Left kidney (tissue), 1 donor: ENCODE measurements at regions not wholly inside any gene's neighbourhood (a gene's known extent, or its start where the extent isn't known, plus 50 kb on each side); places are given as distances from the start of the nearest gene placed in this dataset.
"Not testable (repeated sequence)": the region's sequence is repeated elsewhere in the genome, so short reads cannot be mapped to it uniquely, and the experiment has no call there.

Experiments used
- DNase-seq: peaks from one replicate; pipeline ENCODE4 v3.0.0-alpha.2; 2013

- DNase-seq = no peak
These were observed 393.6 kb downstream of the KCNA4 start for GRCh38 chr11:29623144-29623722.

DNA sequence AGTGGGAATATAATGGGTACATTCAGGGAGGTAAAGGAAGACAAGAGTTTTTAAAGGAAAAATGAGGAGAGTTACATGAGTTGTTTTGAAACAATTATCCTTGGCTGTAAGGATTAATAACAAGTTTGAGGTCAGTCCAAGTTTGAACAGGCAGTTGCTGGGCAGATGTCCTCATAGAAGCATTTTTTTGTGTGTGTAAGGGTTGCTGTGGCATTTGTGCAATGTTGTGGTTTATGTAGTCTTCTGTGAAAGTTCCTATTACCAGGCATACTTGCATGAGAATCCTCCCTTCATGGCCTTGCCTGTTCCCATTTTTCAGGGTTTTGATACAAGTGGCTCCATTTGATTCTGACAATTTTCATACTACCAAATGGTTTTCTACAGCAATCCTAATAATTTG lies 400.2 kb downstream of the KCNA4 start:
- no peak for DNase-seq

DNA sequence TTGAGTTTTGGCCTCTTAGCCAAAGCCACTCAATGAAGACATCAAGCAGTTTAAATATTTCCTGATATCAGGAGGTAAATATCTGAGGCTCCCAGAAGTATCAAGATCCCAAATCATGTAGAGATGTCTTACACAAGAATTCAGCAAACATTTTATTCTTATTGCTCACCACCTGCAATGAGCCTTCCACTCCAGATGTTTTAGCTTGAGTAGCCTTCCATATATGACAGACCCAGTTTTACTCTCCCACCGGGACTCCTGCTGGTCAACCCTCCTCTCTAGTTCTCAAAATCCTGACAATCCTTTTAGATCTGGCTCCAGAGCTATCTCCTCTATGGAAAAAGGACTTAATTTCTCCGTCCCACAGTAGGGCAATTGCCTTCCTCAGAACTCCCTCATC lies 404.4 kb downstream of the KCNA4 start:
- no peak for DNase-seq

GRCh38 chr11:29606330-29607031 lies 410.3 kb downstream of the KCNA4 start:
- no peak for DNase-seq

GRCh38 chr11:29600151-29600575 lies 416.7 kb downstream of the KCNA4 start:
- not testable (repeated sequence) for DNase-seq

DNA sequence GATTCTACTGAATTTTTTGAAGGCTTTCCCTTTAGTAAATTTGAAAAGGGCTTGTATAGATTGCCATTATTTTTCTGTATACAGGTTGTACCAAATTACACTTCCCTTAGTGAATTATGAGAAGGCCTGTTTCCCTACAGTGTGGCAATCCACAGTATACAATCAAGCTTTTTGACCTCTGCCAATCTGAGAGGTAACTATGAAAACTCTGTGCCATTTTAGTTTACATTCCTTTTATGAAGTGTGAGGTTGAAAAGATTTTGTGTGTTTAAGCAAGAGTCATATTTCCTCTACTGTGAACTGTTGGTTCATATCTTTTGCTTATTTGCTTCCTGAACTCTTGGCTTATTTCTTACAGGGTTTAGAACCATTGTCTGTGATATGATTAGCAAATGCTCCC lies 432.5 kb downstream of the KCNA4 start:
- DNase-seq = no peak

GRCh38 chr11:29578806-29579205 lies 438.0 kb downstream of the KCNA4 start:
- DNase-seq = no peak

DNA sequence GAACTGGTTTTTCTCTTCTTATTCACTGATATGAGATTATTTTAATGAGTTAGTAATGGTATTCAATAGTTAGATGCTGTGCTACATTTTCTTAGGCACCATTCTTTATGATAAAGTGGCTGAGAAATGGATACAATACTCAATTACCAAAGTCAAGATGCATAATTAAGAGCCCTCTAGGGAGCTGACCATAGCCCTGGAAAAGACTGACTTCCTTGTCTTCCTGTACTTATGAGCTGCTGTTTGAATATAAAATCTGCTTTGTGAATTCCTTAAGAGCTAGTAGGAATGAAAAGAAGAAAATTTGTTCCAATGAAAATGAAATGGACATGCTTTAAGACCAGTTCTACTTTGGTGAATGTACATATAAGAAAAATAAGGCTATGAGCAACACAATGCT lies 452.3 kb downstream of the KCNA4 start:
- no peak for DNase-seq

GRCh38 chr11:29562183-29562582 lies 454.6 kb downstream of the KCNA4 start:
- no peak for DNase-seq

DNA sequence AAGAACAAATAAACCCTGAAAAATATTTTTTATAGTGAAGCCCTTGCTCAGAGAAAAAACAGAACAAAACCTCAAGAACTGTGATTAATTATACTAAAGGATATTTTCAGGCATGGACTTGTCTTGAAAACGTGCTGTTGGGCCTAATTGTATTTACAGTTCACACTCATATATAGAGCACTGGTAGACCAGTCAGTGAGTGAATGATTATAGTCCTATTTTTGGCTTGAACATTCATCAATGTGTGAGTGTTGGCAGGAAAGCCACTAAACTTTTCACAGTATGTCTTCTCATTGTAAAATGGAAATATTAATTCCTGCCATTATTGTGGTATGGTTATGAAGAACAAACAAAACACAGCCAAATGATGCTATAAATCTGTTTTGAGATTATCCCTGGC lies 462.8 kb downstream of the KCNA4 start:
- DNase-seq = no peak

DNA sequence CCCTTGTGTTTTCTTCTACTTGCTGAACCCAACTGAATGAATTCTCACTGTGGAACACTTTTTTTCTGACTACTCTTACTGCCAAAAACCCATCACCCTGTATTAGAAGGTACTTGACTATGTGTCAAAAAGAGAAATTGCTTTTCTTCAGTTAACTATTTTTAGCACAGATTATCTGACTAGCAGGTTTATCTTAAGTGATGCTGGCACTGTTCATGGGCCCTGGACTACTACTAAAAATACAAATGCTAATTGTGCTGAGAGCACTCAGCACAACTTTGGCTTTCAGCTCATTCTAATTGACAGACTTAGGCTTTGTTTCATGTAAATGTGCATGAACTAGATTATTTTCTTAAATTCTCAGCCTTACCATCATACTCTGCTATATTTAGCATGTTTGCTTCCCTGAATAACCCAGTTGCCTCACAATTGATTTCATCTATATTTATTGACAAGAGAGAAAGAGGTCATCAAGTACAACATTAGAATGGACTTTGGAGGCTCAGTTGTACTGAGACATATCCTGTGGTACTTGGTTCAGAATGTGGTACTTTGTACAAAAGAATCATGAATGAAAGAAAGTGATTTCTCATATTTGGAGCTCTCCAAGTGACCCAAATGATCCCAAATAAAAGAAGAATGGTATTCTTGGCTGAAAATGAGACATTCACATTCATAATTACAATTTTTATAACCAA lies 478.3 kb downstream of the KCNA4 start:
- no peak for DNase-seq

DNA sequence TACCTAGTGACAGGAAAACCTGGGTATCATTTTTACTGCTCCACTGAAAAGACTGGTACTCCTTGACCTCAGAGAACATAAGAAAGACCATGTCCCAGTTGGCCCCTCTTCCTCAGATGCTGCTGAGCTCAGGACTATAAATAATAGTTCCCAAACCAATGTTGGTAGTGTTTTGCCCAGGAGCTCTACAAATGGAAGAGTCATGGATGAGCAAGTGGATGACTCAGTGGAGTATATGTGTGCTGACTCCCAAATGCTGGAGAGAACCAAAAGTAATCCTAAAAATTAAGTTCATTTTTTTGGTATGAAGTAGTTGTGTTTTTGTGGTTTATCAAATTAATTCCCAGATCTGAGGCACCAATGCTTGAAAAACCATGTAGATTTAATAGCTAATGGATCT lies 482.0 kb downstream of the KCNA4 start:
- no peak for DNase-seq

GRCh38 chr11:29530961-29531360 lies 485.9 kb downstream of the KCNA4 start:
- DNase-seq = no peak

- DNase-seq = no peak
These were observed 489.4 kb downstream of the KCNA4 start for GRCh38 chr11:29527391-29527936.

GRCh38 chr11:29518389-29519174 lies 498.2 kb downstream of the KCNA4 start:
- no peak for DNase-seq

DNA sequence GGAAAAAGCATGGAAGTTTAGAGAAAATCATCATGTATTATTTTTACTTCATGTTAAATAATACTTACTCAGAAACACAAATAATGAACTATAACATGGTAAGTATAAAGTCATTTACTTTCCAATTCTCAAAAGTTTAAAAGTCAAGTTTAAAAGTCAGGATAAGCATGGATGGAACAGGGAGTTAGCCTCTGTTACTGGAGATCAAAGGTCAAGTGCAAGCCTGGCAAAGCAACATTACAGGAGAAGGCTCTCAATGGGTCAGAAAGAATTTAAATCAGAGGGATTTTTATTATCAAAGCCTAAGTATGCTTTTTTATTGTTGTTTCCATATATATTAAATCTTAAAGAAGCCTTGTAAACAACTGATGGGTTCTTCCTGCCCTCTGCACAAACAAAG lies 505.4 kb downstream of the KCNA4 start:
- no peak for DNase-seq

DNA sequence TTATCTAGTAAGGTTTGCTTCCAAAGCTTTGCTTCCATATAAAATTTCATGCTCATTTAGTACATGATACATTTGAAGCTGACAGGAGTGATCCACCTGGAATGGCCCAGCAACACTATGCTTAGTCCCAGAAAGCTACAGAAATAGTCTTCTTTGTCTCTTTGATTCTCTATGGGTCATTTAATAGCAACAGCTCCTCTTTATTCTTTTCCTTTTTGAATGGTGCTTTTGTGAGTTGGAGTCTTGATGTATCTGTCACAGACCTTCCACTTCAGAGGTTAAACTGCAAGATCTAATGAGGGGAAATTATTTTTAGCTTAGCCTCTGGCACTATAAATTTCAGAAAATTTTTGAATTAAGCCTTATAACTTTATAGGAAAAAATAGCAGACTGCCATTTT lies 509.5 kb downstream of the KCNA4 start:
- no peak for DNase-seq

DNA sequence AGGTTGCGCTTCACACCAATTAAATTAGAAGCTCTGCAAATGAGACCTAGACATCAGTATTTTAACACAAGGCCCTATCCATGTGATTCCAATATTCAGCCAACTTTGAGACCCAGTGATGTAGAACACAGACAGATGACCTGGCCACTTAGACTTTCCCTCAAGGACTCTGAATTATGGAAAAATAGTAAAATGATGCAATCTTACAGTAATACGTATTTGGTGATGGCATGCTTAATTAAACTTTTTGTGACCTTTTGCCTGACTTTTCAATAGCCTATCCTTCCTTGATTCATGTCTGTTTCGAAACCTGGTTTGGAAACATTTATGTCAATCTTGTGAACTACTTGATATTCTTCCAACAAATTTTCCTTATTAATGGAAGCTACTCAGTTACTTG lies 521.2 kb downstream of the KCNA4 start:
- DNase-seq = no peak

GRCh38 chr11:29490938-29491337 lies 525.9 kb downstream of the KCNA4 start:
- DNase-seq = no peak

DNA sequence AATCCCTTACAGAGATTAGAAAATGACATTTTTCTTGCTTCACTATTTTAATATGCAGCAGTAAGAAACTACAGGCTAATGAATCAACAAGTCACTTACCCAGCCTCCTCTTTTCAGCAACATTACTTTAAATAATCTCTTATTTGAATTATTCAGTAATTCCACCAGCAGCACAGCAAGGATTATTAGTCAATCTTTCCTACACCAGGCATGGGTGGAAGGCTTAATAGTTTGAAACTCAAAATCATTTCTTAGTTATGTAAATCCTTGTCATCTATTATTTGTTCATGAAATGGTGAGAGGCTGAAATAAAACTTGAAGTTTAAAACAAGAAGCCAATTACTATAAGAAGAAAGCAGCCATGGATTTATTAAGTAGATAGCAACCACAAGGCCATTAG lies 530.5 kb downstream of the KCNA4 start:
- no peak for DNase-seq

DNA sequence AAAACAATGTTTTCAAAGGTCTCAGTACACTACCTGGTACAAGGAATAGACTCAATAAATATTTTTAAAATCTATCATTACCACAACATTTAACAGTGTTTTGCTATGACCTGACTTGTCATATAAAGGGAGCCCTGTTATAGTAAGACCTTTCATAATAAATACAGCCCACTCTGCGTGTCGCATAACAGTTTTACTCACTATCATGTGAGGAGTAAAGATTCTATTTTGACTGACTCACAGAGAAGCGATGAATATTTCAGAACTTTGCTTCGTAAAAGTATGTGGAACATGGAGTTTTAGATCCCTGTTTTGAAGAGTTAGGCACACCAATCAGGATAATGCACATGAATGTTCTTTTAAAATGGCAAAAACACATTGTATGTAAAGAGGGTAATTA lies 531.2 kb downstream of the KCNA4 start:
- no peak for DNase-seq

- DNase-seq = no peak
These were observed 532.3 kb downstream of the KCNA4 start for GRCh38 chr11:29484548-29484947.

GRCh38 chr11:29483831-29484230 lies 533.0 kb downstream of the KCNA4 start:
- no peak for DNase-seq
